Inflammatory macrophage treated with lipopolysaccharide for 4 hours (primary cell): ENCODE measurements at regions not wholly inside any gene's neighbourhood (a gene's known extent, or its start where the extent isn't known, plus 50 kb on each side); places are given as distances from the start of the nearest gene placed in this dataset.
A peak's percentile ranks its signal among the peaks of the same experiment; 100 is the strongest.

Experiments used
- DNase-seq: peaks from one replicate; pipeline ENCODE4 v3.0.0-alpha.2; 2020

DNA sequence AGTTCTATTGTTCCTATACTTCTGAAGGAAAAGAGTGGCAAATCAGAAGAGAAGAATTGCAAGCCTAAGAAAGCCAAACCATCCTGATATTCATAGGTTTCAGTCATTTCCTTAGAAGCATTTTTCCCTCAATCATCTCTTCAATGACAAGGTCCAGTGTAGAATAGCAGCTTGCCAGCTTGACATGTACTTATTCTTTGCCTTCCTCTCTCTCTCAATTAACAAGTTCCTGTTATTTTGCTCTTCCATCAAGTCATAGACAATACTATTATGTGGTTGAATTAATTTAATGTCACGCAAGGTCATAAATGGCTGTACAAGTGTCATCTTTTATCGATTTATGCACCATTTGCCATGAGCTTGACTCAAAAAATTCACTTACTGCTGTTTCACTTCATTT is 216.3 kb upstream of the MBL2 start:
- no peak for DNase-seq

DNA sequence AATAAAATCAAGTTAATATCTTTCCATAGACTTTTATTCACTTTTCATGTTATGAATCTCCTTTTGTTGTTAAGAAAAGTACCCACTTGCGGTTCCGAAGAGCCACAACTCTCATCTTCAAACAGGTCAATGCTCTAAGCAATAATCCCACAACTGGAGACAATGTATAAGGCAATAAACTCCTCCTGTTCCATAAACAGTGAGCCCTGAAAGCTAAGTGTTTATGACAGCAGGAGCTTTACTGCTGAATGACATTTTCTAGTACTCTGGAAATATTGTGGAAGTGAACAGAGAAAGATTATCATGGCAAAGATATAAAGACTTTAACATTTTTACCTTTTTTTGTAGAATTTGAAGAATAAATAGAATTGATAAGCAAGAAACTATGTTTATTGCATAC is 213.5 kb upstream of the MBL2 start:
- DNase-seq = no peak

DNA sequence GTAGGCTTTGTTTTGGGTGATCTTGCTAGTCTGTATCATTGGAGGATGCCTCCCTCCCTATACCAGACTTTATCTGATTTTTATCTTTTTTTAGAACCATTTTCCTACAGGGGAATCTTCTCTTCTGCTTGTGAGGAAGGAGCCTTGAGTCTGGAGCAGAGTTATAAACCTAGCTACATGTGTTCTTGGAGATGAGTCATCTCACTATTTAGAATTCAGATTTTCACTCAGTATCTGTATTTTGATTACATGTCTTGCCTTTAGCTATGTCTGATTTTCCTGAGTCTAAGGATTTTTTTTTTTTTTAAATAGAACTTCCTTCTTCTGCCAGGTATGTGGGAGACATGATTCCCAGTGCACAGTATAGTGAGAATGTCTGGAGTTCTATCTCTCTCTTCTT is 211.6 kb upstream of the MBL2 start:
- DNase-seq = no peak

GRCh38 chr10:52979295-52979990 is 206.9 kb upstream of the MBL2 start:
- no peak for DNase-seq

DNA sequence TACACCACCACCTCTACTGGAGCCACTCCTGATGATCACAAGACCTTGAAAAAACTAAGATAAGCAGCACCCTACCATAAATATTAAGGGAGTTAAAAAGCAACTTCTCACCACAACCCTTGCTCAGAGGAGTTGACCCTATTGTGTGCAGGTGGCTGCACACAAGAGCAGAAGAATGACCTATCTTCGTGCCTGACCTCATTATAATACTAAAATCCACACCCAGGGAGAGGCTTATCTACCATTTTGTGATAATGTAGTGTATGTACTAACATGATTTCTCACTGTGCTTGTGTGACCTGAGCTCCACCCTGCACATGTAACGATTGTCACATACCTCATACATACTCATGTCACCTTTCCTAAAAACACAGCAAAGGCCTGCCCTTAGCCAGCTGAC is 205.0 kb upstream of the MBL2 start:
- no peak for DNase-seq

GRCh38 chr10:52967806-52968795 is 195.5 kb upstream of the MBL2 start:
- DNase-seq = no peak

DNA sequence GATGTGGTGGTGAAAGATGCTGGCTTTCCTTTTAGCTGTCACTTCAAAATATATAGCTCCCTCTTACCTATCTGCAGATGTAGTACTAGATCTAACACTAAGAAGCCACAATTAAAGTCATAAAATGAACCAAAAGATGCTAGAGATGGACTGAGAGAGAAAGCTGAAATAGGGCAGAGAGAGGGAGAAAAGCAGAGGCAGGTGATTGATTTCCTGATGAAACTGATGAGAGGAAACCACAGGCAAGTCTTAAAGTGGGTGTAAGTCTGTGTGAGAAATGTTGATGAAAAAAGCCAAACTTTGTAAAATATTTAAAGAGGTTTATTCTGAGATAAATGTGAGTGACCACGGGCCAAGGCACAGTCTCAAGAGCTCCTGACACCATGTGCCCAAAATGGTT is 194.3 kb upstream of the MBL2 start:
- no peak for DNase-seq

GRCh38 chr10:52965938-52966401 is 193.4 kb upstream of the MBL2 start:
- peak; percentile 20 for DNase-seq

GRCh38 chr10:52965509-52965908 is 192.9 kb upstream of the MBL2 start:
- no peak for DNase-seq

GRCh38 chr10:52961323-52961722 is 188.7 kb upstream of the MBL2 start:
- DNase-seq = no peak

DNA sequence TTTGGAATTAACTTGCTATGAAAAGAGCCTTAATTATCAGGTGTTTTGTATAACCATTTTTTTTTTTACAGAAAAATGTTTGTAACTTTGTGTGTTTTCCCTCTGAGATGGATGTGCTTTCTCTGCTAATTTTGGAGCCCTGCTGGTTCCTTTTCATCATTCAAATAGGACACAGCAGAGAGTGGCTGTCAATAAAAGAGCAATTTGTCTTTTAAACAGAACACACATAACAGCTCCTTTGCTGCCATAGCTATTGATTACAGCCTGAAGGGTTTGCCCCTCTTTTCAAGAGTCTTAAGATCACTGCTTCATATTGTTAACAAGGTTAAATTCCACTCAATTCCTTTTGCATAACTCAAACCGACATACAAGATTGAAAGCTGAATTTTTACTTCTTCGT is 187.2 kb upstream of the MBL2 start:
- DNase-seq = no peak

DNA sequence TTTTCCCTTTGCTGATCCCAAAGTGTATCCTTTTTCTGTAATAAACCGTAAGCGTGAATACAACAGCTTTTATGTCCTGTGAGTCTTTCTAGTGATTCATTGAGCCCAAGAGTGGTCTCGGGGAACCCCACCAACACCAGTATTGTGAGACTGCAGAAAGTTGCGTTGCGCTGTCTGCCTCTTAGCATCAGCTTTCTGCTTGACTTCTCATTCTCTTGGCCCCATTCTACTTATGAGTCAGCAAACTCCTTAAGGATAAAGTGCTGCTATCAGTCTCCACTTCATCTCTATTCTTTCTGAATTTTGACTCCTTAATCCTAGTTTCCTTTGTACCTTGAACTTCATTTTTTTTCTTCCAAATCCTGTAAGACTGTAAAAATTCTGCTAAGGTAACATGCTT is 184.3 kb upstream of the MBL2 start:
- DNase-seq = no peak

GRCh38 chr10:52956461-52956860 is 183.9 kb upstream of the MBL2 start:
- DNase-seq = no peak

DNA sequence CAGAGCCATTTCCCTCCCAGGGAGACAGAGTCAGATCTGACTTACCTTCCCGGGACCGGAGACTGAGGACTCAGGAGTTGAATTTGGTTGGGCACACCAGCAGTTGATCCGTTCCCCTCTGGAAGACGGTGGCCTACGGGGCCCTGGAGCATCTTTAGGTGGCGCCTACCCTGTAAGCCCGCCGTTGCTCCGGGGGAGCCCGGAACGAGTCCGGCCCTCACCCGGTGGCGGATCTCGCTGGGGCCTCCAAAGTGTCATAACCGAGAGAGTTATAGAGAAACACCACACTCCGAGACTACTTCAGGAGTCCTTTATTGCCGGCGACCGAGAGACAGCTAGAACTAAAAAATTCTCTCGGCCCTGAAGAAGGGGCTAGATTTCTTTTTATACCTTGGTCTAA is 182.8 kb upstream of the MBL2 start:
- DNase-seq = no peak

DNA sequence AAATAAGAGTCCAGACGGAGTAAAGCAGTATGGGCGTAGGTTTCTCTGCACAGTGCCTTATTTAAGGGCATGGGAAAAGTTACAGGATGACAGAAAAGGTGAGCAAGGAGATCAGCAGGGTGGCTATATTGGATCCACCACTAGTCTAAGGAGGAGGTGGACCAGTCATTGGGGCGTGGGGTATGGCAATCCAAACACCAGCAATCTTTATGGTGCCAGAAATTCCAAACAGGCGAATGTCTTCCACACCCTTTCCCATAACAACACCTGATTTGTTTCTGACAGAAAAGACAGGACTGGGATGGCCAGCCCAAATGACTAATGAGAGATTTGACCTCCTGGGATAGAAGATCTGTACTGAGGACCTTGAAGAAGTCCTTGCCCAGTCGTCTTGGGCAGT is 181.8 kb upstream of the MBL2 start:
- DNase-seq = no peak

- DNase-seq = no peak
These were observed 179.9 kb upstream of the MBL2 start for GRCh38 chr10:52952391-52953055.

- peak; percentile 54 for DNase-seq
These were observed 179.2 kb upstream of the MBL2 start for GRCh38 chr10:52951824-52952223.

DNA sequence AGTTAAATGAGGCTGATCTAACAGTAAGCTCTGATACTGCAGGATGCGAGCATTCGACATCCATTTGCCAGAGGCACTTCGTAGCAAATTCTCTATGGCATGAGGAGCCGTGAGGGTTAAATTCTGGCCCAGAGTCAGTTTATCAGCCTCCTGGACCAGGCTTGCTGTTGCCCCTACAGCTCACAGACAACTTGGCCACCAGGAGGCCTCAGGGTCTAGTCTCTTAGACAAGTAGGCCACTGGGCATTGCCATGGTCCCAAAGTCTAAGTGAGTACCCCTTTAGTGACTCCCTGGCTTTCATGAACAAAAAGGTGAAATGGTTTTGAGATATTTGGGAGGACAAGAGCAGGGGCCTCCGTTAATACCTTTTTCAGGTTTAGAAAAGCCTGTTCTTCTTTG is 178.0 kb upstream of the MBL2 start:
- no peak for DNase-seq

GRCh38 chr10:52949899-52950298 is 177.3 kb upstream of the MBL2 start:
- DNase-seq = no peak

GRCh38 chr10:52946486-52946885 is 173.9 kb upstream of the MBL2 start:
- DNase-seq = no peak

DNA sequence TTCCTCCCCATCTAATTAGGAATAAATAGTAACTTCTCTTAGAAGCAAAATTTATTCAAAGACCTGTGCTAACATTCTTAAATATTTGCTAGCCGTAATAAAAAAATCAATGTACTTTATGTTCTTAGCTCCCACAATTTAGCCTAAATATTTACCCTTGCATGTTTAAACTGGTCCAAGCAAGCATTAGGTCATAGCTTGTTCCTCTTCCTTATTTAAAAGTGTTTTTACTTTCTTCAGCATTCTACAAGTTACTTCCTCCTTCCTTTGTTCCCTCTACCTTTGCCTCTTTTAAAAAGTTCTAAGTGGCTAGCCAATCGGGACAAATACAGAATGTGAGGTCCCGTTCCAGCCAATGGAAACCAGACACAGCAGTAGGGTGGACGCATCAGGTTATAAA is 172.9 kb upstream of the MBL2 start:
- peak; percentile 2 for DNase-seq

- no peak for DNase-seq
These were observed 168.3 kb upstream of the MBL2 start for GRCh38 chr10:52940921-52941320.

GRCh38 chr10:52939894-52940293 is 167.3 kb upstream of the MBL2 start:
- DNase-seq = no peak

GRCh38 chr10:52933748-52934147 is 161.2 kb upstream of the MBL2 start:
- DNase-seq = no peak
